ENCODE measurements at regions not wholly inside any gene's neighbourhood (a gene's known extent, or its start where the extent isn't known, plus 50 kb on each side); places are given as distances from the start of the nearest gene placed in this dataset.
"Not testable (repeated sequence)": the region's sequence is repeated elsewhere in the genome, so short reads cannot be mapped to it uniquely, and the experiment has no call there.

DNA sequence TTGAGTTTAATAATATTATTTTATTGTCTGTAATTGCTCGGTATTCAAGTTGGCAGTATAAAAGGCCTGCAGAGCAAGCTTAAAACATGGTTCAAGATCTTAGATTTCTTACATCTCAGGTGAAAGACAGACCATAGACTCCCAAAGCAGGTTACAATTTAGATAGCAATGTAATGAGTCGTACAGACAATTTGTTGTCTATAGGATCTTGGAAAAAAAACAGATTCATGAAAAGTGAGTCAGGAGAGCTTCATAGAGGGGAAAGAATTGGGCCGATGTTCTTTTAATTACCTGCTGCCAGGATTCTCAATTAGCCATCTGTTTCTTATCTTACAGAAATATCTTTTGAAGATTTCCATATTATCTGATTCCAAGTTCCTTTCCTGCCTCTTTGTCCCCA is 111.5 kb upstream of the IKBKE start:
- TF ChIP-seq, protein P1, sequence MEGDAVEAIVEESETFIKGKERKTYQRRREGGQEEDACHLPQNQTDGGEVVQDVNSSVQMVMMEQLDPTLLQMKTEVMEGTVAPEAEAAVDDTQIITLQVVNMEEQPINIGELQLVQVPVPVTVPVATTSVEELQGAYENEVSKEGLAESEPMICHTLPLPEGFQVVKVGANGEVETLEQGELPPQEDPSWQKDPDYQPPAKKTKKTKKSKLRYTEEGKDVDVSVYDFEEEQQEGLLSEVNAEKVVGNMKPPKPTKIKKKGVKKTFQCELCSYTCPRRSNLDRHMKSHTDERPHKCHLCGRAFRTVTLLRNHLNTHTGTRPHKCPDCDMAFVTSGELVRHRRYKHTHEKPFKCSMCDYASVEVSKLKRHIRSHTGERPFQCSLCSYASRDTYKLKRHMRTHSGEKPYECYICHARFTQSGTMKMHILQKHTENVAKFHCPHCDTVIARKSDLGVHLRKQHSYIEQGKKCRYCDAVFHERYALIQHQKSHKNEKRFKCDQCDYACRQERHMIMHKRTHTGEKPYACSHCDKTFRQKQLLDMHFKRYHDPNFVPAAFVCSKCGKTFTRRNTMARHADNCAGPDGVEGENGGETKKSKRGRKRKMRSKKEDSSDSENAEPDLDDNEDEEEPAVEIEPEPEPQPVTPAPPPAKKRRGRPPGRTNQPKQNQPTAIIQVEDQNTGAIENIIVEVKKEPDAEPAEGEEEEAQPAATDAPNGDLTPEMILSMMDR (conservative IDR thresholded peaks at IDR 0.05; ENCODE audit: low read depth in 2 of 2) = not testable (repeated sequence)
- TF ChIP-seq EZH2phosphoT487 (IDR thresholded peaks at IDR 0.05; ENCODE audit: unreplicated experiment); CREB1 (CRISPR knock-in tag; IDR thresholded peaks at IDR 0.05; ENCODE audit: low read depth); POLR2AphosphoS5 (IDR thresholded peaks at IDR 0.05; ENCODE audit: low read depth); EZH2 (IDR thresholded peaks at IDR 0.05; ENCODE audit: low read depth, unreplicated experiment); REST (IDR thresholded peaks at IDR 0.05; ENCODE audit: unreplicated experiment); ZNF114 (CRISPR knock-in tag; IDR thresholded peaks at IDR 0.05); JUNB (IDR thresholded peaks at IDR 0.05; ENCODE audit: unreplicated experiment); NANOG (IDR thresholded peaks at IDR 0.05; ENCODE audit: borderline replicate concordance); ZNF331 (CRISPR knock-in tag; IDR thresholded peaks at IDR 0.05; ENCODE audit: low read depth); STAT1 (IDR thresholded peaks at IDR 0.05; ENCODE audit: unreplicated experiment): not testable (repeated sequence)
- TF ChIP-seq, protein P2, sequence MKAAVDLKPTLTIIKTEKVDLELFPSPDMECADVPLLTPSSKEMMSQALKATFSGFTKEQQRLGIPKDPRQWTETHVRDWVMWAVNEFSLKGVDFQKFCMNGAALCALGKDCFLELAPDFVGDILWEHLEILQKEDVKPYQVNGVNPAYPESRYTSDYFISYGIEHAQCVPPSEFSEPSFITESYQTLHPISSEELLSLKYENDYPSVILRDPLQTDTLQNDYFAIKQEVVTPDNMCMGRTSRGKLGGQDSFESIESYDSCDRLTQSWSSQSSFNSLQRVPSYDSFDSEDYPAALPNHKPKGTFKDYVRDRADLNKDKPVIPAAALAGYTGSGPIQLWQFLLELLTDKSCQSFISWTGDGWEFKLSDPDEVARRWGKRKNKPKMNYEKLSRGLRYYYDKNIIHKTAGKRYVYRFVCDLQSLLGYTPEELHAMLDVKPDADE (IDR thresholded peaks at IDR 0.05) = not testable (repeated sequence)
- TF ChIP-seq, protein P3, sequence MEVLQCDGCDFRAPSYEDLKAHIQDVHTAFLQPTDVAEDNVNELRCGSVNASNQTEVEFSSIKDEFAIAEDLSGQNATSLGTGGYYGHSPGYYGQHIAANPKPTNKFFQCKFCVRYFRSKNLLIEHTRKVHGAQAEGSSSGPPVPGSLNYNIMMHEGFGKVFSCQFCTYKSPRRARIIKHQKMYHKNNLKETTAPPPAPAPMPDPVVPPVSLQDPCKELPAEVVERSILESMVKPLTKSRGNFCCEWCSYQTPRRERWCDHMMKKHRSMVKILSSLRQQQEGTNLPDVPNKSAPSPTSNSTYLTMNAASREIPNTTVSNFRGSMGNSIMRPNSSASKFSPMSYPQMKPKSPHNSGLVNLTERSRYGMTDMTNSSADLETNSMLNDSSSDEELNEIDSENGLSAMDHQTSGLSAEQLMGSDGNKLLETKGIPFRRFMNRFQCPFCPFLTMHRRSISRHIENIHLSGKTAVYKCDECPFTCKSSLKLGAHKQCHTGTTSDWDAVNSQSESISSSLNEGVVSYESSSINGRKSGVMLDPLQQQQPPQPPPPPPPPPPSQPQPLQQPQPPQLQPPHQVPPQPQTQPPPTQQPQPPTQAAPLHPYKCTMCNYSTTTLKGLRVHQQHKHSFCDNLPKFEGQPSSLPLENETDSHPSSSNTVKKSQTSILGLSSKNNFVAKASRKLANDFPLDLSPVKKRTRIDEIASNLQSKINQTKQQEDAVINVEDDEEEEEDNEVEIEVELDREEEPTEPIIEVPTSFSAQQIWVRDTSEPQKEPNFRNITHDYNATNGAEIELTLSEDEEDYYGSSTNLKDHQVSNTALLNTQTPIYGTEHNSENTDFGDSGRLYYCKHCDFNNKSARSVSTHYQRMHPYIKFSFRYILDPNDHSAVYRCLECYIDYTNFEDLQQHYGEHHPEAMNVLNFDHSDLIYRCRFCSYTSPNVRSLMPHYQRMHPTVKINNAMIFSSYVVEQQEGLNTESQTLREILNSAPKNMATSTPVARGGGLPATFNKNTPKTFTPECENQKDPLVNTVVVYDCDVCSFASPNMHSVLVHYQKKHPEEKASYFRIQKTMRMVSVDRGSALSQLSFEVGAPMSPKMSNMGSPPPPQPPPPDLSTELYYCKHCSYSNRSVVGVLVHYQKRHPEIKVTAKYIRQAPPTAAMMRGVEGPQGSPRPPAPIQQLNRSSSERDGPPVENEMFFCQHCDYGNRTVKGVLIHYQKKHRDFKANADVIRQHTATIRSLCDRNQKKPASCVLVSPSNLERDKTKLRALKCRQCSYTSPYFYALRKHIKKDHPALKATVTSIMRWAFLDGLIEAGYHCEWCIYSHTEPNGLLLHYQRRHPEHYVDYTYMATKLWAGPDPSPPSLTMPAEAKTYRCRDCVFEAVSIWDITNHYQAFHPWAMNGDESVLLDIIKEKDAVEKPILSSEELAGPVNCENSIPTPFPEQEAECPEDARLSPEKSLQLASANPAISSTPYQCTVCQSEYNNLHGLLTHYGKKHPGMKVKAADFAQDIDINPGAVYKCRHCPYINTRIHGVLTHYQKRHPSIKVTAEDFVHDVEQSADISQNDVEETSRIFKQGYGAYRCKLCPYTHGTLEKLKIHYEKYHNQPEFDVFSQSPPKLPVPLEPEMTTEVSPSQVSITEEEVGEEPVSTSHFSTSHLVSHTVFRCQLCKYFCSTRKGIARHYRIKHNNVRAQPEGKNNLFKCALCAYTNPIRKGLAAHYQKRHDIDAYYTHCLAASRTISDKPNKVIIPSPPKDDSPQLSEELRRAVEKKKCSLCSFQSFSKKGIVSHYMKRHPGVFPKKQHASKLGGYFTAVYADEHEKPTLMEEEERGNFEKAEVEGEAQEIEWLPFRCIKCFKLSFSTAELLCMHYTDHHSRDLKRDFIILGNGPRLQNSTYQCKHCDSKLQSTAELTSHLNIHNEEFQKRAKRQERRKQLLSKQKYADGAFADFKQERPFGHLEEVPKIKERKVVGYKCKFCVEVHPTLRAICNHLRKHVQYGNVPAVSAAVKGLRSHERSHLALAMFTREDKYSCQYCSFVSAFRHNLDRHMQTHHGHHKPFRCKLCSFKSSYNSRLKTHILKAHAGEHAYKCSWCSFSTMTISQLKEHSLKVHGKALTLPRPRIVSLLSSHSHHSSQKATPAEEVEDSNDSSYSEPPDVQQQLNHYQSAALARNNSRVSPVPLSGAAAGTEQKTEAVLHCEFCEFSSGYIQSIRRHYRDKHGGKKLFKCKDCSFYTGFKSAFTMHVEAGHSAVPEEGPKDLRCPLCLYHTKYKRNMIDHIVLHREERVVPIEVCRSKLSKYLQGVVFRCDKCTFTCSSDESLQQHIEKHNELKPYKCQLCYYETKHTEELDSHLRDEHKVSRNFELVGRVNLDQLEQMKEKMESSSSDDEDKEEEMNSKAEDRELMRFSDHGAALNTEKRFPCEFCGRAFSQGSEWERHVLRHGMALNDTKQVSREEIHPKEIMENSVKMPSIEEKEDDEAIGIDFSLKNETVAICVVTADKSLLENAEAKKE (CRISPR knock-in tag; IDR thresholded peaks at IDR 0.05) = not testable (repeated sequence)

All from GM23338 (cell line).